ENCODE measurements at regions not wholly inside any gene's neighbourhood (a gene's known extent, or its start where the extent isn't known, plus 50 kb on each side); places are given as distances from the start of the nearest gene placed in this dataset.

- TF ChIP-seq CTCF (IDR thresholded peaks at IDR 0.05; ENCODE audit: extremely low read depth, missing control alignments), result no peak
- DNase-seq (ENCODE audit: low spot score), result no peak
These were observed 645.6 kb downstream of the RNF144B start for GRCh38 chr6:19032591-19033295.

- DNase-seq (ENCODE audit: low spot score), result no peak
- no peak for TF ChIP-seq CTCF (IDR thresholded peaks at IDR 0.05; ENCODE audit: extremely low read depth, missing control alignments)
These were observed 646.5 kb downstream of the RNF144B start for GRCh38 chr6:19033683-19034082.

GRCh38 chr6:19034986-19035385 lies 647.8 kb downstream of the RNF144B start:
- TF ChIP-seq CTCF (IDR thresholded peaks at IDR 0.05; ENCODE audit: extremely low read depth, missing control alignments), result no peak
- DNase-seq (ENCODE audit: low spot score), result no peak

- no peak for TF ChIP-seq CTCF (IDR thresholded peaks at IDR 0.05; ENCODE audit: extremely low read depth, missing control alignments)
- no peak for DNase-seq (ENCODE audit: low spot score)
These were observed 648.5 kb downstream of the RNF144B start for GRCh38 chr6:19035461-19036195.

GRCh38 chr6:19036196-19036555 lies 649.0 kb downstream of the RNF144B start:
- DNase-seq (ENCODE audit: low spot score), result no peak
- TF ChIP-seq CTCF (IDR thresholded peaks at IDR 0.05; ENCODE audit: extremely low read depth, missing control alignments), result no peak

- no peak for TF ChIP-seq CTCF (IDR thresholded peaks at IDR 0.05; ENCODE audit: extremely low read depth, missing control alignments)
- no peak for DNase-seq (ENCODE audit: low spot score)
These were observed 650.5 kb downstream of the RNF144B start for GRCh38 chr6:19037607-19038006.

- no peak for TF ChIP-seq CTCF (IDR thresholded peaks at IDR 0.05; ENCODE audit: extremely low read depth, missing control alignments)
- DNase-seq (ENCODE audit: low spot score), result no peak
These were observed 652.1 kb downstream of the RNF144B start for GRCh38 chr6:19039287-19039686.

Data from GM20000 (cell line).